ENCODE measurements at regions not wholly inside any gene's neighbourhood (a gene's known extent, or its start where the extent isn't known, plus 50 kb on each side); places are given as distances from the start of the nearest gene placed in this dataset.

DNA sequence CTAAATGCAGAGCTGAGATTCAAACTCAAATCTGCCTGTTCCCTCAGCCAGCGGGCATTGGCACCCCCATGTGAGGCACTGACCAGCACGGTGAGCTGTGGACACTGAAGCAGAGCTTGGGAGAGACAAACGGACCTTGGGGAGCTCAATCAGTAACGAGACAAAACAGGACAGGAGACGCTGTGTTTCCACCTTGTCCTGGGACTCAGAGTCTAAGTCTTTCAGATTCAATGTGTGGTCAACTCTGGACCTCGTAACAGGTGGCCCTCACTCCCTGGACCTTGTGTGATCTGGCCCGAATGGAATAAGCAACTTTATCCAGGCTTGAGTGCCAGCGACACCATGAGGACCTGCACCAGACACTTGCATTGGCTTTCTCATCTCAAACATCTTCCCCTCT, 232.5 kb downstream of the UACA start:
- Histone ChIP-seq H3K4me1 (ENCODE audit: control insufficient read depth, insufficient read depth, low read length) (peaks cover 23% of the 10 kb centered on the region), H3K27ac (ENCODE audit: control insufficient read depth, insufficient read depth) (no peak overlapping the region), H3K9me3 (replicated peaks; ENCODE audit: control insufficient read depth, insufficient read depth, low read length) (peaks cover 3% of the 10 kb centered on the region; the same call in 2 of the 3 replicates), H3K79me2 (ENCODE audit: control insufficient read depth, insufficient read depth, low read length) (no peaks in the 10 kb centered on the region), H2AFZ (ENCODE audit: control insufficient read depth, low read depth, low read length) (no peak overlapping the region), H4K20me1 (ENCODE audit: control insufficient read depth, insufficient read depth) (no peaks in the 10 kb centered on the region), H3K9ac (ENCODE audit: control insufficient read depth, insufficient read depth, low read length) (no peak overlapping the region), H3K36me3 (ENCODE audit: control insufficient read depth in 2 of 2, insufficient read depth in 2 of 2, low read length in 1 of 2) (no peaks in the 10 kb centered on the region), H3K4me3 (no peak overlapping the region), H3K4me2 (ENCODE audit: control insufficient read depth, insufficient read depth) (no peak overlapping the region), H3K27me3 (replicated peaks in 1 of 2; ENCODE audit: control insufficient read depth in 2 of 2, insufficient read depth in 2 of 2, low read length in 1 of 2) (no peaks in the 10 kb centered on the region)
- CTCF ChIA-PET = no interaction called here
- FAIRE-seq (no peak), DNase-seq (ENCODE audit: low read depth, low spot score) (no peak), ATAC-seq (no peak)
- in situ Hi-C loops (cut with MboI) (no loop called here), intact Hi-C loops (cut with micrococcal nuclease; ENCODE audit: unreplicated experiment) (no loop called here)
- SMC1A ChIA-PET (ENCODE audit: uncharacterized antibody, unreplicated experiment) = no interaction called here
- POLR2A ChIA-PET = no interaction called here
- RAD21 ChIA-PET (ENCODE audit: unreplicated experiment) = no interaction called here
- 65% methylated on average over 8 of the region's 8 CpGs for WGBS (ENCODE audit: insufficient coverage, insufficient replicate concordance, low lambda C conversion rate, missing lambda C conversion rate)
- no TSS peak for BruUV-seq (replicated peaks)
- TF ChIP-seq RB1 (IDR thresholded peaks at IDR 0.05; ENCODE audit: borderline replicate concordance) (no peak), HDAC6 (IDR thresholded peaks at IDR 0.05; ENCODE audit: unreplicated experiment) (no peak), SREBF2 (IDR thresholded peaks at IDR 0.05; ENCODE audit: low read length) (no peak), ZNF207 (IDR thresholded peaks at IDR 0.05; ENCODE audit: borderline replicate concordance) (no peak), KAT2A (conservative IDR thresholded peaks at IDR 0.05; ENCODE audit: control insufficient read depth, low read depth, low read length) (no peak), NR2C2 (IDR thresholded peaks at IDR 0.05; ENCODE audit: borderline replicate concordance, control insufficient read depth, insufficient read length, low read depth) (no peak), CREM (IDR thresholded peaks at IDR 0.05; ENCODE audit: low read depth) (no peak), NR2C1 (IDR thresholded peaks at IDR 0.05) (no peak), POLR2AphosphoS5 (IDR thresholded peaks at IDR 0.05; ENCODE audit: low read length) (no peak), MEF2A (IDR thresholded peaks at IDR 0.05; ENCODE audit: insufficient read depth, low read depth, low read length) (no peak)
- TF ChIP-seq, protein P1, sequence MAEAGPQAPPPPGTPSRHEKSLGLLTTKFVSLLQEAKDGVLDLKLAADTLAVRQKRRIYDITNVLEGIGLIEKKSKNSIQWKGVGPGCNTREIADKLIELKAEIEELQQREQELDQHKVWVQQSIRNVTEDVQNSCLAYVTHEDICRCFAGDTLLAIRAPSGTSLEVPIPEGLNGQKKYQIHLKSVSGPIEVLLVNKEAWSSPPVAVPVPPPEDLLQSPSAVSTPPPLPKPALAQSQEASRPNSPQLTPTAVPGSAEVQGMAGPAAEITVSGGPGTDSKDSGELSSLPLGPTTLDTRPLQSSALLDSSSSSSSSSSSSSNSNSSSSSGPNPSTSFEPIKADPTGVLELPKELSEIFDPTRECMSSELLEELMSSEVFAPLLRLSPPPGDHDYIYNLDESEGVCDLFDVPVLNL (IDR thresholded peaks at IDR 0.05; ENCODE audit: low read depth, low read length) = no peak
- TF ChIP-seq, protein P2, sequence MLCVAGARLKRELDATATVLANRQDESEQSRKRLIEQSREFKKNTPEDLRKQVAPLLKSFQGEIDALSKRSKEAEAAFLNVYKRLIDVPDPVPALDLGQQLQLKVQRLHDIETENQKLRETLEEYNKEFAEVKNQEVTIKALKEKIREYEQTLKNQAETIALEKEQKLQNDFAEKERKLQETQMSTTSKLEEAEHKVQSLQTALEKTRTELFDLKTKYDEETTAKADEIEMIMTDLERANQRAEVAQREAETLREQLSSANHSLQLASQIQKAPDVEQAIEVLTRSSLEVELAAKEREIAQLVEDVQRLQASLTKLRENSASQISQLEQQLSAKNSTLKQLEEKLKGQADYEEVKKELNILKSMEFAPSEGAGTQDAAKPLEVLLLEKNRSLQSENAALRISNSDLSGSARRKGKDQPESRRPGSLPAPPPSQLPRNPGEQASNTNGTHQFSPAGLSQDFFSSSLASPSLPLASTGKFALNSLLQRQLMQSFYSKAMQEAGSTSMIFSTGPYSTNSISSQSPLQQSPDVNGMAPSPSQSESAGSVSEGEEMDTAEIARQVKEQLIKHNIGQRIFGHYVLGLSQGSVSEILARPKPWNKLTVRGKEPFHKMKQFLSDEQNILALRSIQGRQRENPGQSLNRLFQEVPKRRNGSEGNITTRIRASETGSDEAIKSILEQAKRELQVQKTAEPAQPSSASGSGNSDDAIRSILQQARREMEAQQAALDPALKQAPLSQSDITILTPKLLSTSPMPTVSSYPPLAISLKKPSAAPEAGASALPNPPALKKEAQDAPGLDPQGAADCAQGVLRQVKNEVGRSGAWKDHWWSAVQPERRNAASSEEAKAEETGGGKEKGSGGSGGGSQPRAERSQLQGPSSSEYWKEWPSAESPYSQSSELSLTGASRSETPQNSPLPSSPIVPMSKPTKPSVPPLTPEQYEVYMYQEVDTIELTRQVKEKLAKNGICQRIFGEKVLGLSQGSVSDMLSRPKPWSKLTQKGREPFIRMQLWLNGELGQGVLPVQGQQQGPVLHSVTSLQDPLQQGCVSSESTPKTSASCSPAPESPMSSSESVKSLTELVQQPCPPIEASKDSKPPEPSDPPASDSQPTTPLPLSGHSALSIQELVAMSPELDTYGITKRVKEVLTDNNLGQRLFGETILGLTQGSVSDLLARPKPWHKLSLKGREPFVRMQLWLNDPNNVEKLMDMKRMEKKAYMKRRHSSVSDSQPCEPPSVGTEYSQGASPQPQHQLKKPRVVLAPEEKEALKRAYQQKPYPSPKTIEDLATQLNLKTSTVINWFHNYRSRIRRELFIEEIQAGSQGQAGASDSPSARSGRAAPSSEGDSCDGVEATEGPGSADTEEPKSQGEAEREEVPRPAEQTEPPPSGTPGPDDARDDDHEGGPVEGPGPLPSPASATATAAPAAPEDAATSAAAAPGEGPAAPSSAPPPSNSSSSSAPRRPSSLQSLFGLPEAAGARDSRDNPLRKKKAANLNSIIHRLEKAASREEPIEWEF (IDR thresholded peaks at IDR 0.05; ENCODE audit: insufficient replicate concordance, low read depth, low read length) = no peak
- TF ChIP-seq, protein P3, sequence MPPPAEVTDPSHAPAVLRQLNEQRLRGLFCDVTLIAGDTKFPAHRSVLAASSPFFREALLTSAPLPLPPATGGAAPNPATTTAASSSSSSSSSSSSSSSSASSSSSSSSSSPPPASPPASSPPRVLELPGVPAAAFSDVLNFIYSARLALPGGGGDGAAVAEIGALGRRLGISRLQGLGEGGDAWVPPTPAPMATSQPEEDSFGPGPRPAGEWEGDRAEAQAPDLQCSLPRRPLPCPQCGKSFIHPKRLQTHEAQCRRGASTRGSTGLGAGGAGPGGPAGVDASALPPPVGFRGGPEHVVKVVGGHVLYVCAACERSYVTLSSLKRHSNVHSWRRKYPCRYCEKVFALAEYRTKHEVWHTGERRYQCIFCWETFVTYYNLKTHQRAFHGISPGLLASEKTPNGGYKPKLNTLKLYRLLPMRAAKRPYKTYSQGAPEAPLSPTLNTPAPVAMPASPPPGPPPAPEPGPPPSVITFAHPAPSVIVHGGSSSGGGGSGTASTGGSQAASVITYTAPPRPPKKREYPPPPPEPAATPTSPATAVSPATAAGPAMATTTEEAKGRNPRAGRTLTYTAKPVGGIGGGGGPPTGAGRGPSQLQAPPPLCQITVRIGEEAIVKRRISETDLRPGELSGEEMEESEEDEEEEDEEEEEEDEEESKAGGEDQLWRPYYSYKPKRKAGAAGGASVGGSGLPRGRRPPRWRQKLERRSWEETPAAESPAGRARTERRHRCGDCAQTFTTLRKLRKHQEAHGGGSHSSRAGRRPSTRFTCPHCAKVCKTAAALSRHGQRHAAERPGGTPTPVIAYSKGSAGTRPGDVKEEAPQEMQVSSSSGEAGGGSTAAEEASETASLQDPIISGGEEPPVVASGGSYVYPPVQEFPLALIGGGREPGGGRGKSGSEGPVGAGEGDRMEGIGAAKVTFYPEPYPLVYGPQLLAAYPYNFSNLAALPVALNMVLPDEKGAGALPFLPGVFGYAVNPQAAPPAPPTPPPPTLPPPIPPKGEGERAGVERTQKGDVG (CRISPR knock-in tag; IDR thresholded peaks at IDR 0.05) = no peak
- TF ChIP-seq, protein P4, sequence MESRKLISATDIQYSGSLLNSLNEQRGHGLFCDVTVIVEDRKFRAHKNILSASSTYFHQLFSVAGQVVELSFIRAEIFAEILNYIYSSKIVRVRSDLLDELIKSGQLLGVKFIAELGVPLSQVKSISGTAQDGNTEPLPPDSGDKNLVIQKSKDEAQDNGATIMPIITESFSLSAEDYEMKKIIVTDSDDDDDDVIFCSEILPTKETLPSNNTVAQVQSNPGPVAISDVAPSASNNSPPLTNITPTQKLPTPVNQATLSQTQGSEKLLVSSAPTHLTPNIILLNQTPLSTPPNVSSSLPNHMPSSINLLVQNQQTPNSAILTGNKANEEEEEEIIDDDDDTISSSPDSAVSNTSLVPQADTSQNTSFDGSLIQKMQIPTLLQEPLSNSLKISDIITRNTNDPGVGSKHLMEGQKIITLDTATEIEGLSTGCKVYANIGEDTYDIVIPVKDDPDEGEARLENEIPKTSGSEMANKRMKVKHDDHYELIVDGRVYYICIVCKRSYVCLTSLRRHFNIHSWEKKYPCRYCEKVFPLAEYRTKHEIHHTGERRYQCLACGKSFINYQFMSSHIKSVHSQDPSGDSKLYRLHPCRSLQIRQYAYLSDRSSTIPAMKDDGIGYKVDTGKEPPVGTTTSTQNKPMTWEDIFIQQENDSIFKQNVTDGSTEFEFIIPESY (IDR thresholded peaks at IDR 0.05) = no peak
